Stimulated activated CD4-positive, alpha-beta T cell treated with anti-CD3 and anti-CD28 coated beads, Interleukin-15, amount 100 ng/mL, for 48 hours (primary cell): ENCODE measurements at regions not wholly inside any gene's neighbourhood (a gene's known extent, or its start where the extent isn't known, plus 50 kb on each side); places are given as distances from the start of the nearest gene placed in this dataset.
"Not testable (repeated sequence)": the region's sequence is repeated elsewhere in the genome, so short reads cannot be mapped to it uniquely, and the experiment has no call there.

Source experiments
- DNase-seq, 2 donors: peaks; one replicate each; pipeline ENCODE4 v3.0.0-alpha.2; 2020; ENCODE audit warnings: low read depth in 2 of 2

- DNase-seq, result no peak
These were observed 324.2 kb downstream of the RAD51AP2 start for GRCh38 chr2:17194083-17194482.

- not testable (repeated sequence) for DNase-seq
These were observed 324.8 kb downstream of the RAD51AP2 start for GRCh38 chr2:17193433-17193890.

- DNase-seq, result no peak
These were observed 327.0 kb downstream of the RAD51AP2 start for GRCh38 chr2:17191223-17191622.

- DNase-seq, result no peak
These were observed 327.7 kb downstream of the RAD51AP2 start for GRCh38 chr2:17190527-17190926.

GRCh38 chr2:17188721-17189120 lies 329.5 kb downstream of the RAD51AP2 start:
- no peak for DNase-seq

GRCh38 chr2:17184512-17184911 lies 333.7 kb downstream of the RAD51AP2 start:
- no peak for DNase-seq

- no peak for DNase-seq
These were observed 335.8 kb downstream of the RAD51AP2 start for GRCh38 chr2:17182399-17182798.

- no peak for DNase-seq
These were observed 337.0 kb downstream of the RAD51AP2 start for GRCh38 chr2:17181051-17181752.

GRCh38 chr2:17179145-17179808 lies 339.0 kb downstream of the RAD51AP2 start:
- DNase-seq, result no peak

GRCh38 chr2:17177088-17177487 lies 341.2 kb downstream of the RAD51AP2 start:
- DNase-seq, result no peak

GRCh38 chr2:17171446-17172049 lies 346.7 kb downstream of the RAD51AP2 start:
- no peak for DNase-seq

GRCh38 chr2:17166506-17166905 lies 351.7 kb downstream of the RAD51AP2 start:
- DNase-seq, result no peak

- no peak for DNase-seq
These were observed 353.7 kb downstream of the RAD51AP2 start for GRCh38 chr2:17164550-17164949.

- DNase-seq, result no peak
These were observed 354.6 kb downstream of the RAD51AP2 start for GRCh38 chr2:17163638-17164037.

- no peak for DNase-seq
These were observed 355.5 kb downstream of the RAD51AP2 start for GRCh38 chr2:17162713-17163112.

GRCh38 chr2:17160594-17160993 lies 357.6 kb downstream of the RAD51AP2 start:
- DNase-seq, result no peak

- DNase-seq, result no peak
These were observed 362.2 kb downstream of the RAD51AP2 start for GRCh38 chr2:17156086-17156485.

- DNase-seq, result no peak
These were observed 368.3 kb downstream of the RAD51AP2 start for GRCh38 chr2:17149945-17150344.

GRCh38 chr2:17148407-17149145 lies 369.7 kb downstream of the RAD51AP2 start:
- no peak for DNase-seq

GRCh38 chr2:17146358-17146757 lies 371.9 kb downstream of the RAD51AP2 start:
- no peak for DNase-seq

GRCh38 chr2:17136877-17137276 lies 381.4 kb downstream of the RAD51AP2 start:
- no peak for DNase-seq

- no peak for DNase-seq
These were observed 382.0 kb downstream of the RAD51AP2 start for GRCh38 chr2:17136231-17136630.
